BE2C (cell line): ENCODE measurements at regions not wholly inside any gene's neighbourhood (a gene's known extent, or its start where the extent isn't known, plus 50 kb on each side); places are given as distances from the start of the nearest gene placed in this dataset.

Source experiments
- DNase-seq: peaks from one replicate; pipeline ENCODE4 v3.0.0-alpha.2; 2020
- H3K27me3 ChIP-seq: fragments of 250-450 bp; sonication (Bioruptor Pico); 2 replicates; pipeline ENCODE4 v1.5.1; 2020; ENCODE audit warnings: mild to moderate bottlenecking
- H3K36me3 ChIP-seq: fragments of 250-450 bp; sonication (Bioruptor Pico); 2 replicates; pipeline ENCODE4 v1.5.1; 2020; ENCODE audit warnings: mild to moderate bottlenecking
- H3K4me1 ChIP-seq: fragments of 250-450 bp; sonication (Bioruptor Pico); 2 replicates; pipeline ENCODE4 v1.5.1; 2020
- H3K4me3 ChIP-seq: 2 replicates; pipeline ENCODE4 v1.5.1; 2011; ENCODE audit warnings: low read depth, low read length
- H3K9me3 ChIP-seq: fragments of 250-450 bp; sonication (Bioruptor Pico); 2 replicates; pipeline ENCODE4 v1.5.1; 2020
- CTCF ChIP-seq: IDR thresholded peaks from 2 replicates; pipeline ENCODE4 v1.5.1; 2012; ENCODE audit warnings: mild to moderate bottlenecking, low read depth, low read length

DNA sequence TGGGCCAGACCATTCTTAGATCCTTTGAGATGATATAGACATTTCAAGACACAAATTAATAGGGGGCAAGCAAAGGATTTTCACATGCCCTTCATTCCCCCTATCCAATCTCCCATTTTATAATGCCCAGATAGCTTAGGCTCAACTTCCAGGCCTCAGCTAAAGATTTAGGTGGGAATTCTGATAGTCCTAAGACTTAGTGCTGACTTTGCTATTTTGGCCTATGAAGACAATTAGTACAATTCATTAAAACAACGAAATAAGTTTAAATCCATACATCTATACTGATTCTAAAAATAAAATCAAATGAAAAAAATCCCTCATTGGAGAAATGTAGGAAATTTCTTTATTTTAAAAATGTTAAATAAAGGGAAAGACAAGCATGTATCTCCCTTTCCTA lies 259.5 kb downstream of the CBLN4 start:
- no peak overlapping the region for H3K4me3 ChIP-seq
- H3K27me3 ChIP-seq: no peaks in the 10 kb centered on the region
- no peak for TF ChIP-seq CTCF
- no peaks in the 10 kb centered on the region for H3K4me1 ChIP-seq
- H3K9me3 ChIP-seq: no peaks in the 10 kb centered on the region
- H3K36me3 ChIP-seq: no peaks in the 10 kb centered on the region
- no peak for DNase-seq

DNA sequence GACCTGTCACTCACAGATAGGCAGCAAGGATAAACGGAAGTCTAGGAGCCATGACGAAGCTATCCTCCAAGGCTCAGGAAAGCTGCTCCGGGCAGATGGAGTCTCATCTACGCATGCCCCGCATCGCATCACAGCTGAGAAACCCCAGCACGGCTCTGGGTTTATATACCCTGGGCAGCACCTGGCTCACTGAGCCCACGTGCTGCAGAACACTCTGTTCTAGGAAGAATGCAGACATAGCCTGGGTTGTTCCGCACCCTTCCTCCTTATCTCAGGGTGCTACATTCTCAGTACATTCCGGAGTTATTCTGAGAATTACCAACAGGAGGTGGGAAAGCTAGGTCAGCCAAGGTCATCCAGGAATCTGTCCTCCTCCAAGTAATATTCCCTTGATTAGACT lies 260.4 kb downstream of the CBLN4 start:
- Histone ChIP-seq H3K4me3 (no peak overlapping the region), H3K9me3 (no peaks in the 10 kb centered on the region), H3K4me1 (no peaks in the 10 kb centered on the region), H3K27me3 (no peaks in the 10 kb centered on the region), H3K36me3 (no peaks in the 10 kb centered on the region)
- DNase-seq: no peak
- TF ChIP-seq CTCF: no peak

DNA sequence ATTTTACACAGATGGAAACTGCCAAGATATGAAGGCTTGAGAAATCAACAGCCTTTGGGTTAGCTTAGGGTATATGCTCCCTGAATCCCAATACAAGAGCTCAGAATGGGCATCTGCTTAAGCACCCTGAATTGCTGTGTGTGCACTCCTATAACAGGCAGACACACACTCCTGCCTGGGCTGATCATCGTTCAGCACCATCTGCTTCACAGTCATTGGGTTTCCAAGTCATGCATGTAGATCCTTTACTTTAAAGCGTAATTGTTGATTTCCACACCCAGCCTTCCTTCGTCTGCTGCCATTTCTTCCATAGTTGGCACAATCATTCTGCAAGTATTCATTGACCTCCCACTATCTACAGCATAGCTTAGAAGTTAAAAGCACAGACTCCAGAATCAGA lies 263.5 kb downstream of the CBLN4 start:
- no peak for TF ChIP-seq CTCF
- H3K36me3 ChIP-seq: no peaks in the 10 kb centered on the region
- H3K4me3 ChIP-seq: no peak overlapping the region
- no peaks in the 10 kb centered on the region for H3K9me3 ChIP-seq
- no peak for DNase-seq
- H3K4me1 ChIP-seq: no peaks in the 10 kb centered on the region
- no peaks in the 10 kb centered on the region for H3K27me3 ChIP-seq

GRCh38 chr20:55740076-55740475 lies 265.2 kb downstream of the CBLN4 start:
- Histone ChIP-seq H3K9me3 (no peaks in the 10 kb centered on the region), H3K36me3 (no peaks in the 10 kb centered on the region)
- TF ChIP-seq CTCF: no peak

DNA sequence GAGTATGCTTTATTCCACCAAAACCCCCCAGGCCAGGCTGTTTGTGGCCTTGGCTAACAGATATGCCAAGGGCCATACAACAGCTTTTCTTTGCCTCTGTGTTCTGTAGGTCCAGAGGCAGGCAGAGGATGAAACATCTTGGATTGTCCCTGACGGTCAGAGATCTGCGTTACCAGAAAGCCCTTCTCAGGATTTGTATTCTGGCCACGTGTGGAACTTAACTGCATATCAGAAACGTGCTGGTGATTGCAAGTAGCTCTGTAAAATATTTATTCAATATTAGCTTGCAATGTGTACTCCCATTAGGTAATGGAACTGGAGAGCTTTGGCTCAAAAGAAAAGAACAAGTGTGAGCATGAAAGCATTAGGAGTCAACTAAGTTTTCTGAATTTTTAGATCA lies 275.0 kb downstream of the CBLN4 start:
- Histone ChIP-seq H3K36me3 (no peaks in the 10 kb centered on the region), H3K4me3 (no peak overlapping the region), H3K9me3 (no peaks in the 10 kb centered on the region), H3K4me1 (no peaks in the 10 kb centered on the region), H3K27me3 (no peaks in the 10 kb centered on the region)
- no peak for DNase-seq
- TF ChIP-seq CTCF: no peak

More at GRCh38 chr20:55740076-55740475, 265.2 kb downstream of the CBLN4 start:
- no peaks in the 10 kb centered on the region for H3K4me1 ChIP-seq
- no peak overlapping the region for H3K4me3 ChIP-seq
- no peak for DNase-seq
- no peaks in the 10 kb centered on the region for H3K27me3 ChIP-seq

DNA sequence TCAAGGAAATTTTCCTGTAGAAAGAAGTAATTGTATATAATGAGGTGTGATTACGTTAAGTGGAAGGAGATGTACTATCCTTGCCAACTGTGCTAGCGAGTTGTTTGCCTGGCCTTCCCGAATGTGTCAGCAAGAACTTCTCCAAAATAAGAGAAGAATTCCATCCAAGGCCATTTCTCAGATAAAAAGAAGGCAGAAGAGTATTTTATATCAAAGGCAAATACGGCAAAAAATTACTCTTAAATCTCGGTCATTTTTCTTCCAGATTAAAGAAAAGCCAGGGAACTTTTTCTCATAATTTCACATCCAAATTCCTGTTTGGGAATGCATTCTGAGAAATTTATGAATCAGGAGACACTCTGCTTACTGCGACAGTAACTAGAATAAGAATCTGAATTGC lies 290.6 kb downstream of the CBLN4 start:
- Histone ChIP-seq H3K36me3 (no peaks in the 10 kb centered on the region), H3K4me1 (no peaks in the 10 kb centered on the region), H3K27me3 (no peaks in the 10 kb centered on the region), H3K4me3 (no peak overlapping the region), H3K9me3 (no peaks in the 10 kb centered on the region)
- no peak for TF ChIP-seq CTCF
- DNase-seq: no peak
